GM21526 (cell line): ENCODE measurements at regions not wholly inside any gene's neighbourhood (a gene's known extent, or its start where the extent isn't known, plus 50 kb on each side); places are given as distances from the start of the nearest gene placed in this dataset.
A peak's percentile ranks its signal among the peaks of the same experiment; 100 is the strongest.
"Not testable (repeated sequence)": the region's sequence is repeated elsewhere in the genome, so short reads cannot be mapped to it uniquely, and the experiment has no call there.

ENCODE experiments used
- ATAC-seq: cut with Tn5 transposase; IDR thresholded peaks from one replicate; pipeline ENCODE4 v1.9.1; 2021; ENCODE audit warnings: moderate library complexity; ENCODE audit not compliant: unreplicated experiment, low FRiP score

GRCh38 chr6:97347111-97347510 is 64.1 kb upstream of the MMS22L start:
- no peak for ATAC-seq

DNA sequence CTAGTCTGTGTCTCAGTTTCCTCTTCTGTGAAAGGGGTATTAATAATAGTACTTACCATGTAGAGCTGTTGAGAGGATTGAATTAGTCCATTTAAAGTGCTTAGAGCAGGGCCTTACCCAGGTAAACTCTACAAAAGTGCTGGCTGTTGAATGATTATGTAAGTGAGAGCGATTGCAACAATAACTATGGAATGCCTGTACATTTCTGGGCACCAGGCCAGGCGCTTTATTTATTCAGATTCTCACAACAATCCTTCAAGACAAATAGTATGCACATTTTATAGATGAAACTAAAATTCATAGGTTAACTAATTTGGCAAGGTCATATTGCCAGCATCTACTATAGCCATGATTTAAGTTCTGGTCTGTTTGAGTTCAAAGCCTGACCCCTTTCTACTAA is 78.3 kb upstream of the MMS22L start:
- no peak for ATAC-seq

GRCh38 chr6:97364327-97364726 is 81.3 kb upstream of the MMS22L start:
- ATAC-seq: no peak

- not testable (repeated sequence) for ATAC-seq
Observed at GRCh38 chr6:97382071-97382470, 99.1 kb upstream of the MMS22L start.

GRCh38 chr6:97392735-97393134 is 109.7 kb upstream of the MMS22L start:
- ATAC-seq: no peak

GRCh38 chr6:97394160-97394748 is 111.2 kb upstream of the MMS22L start:
- peak; percentile 91 for ATAC-seq

GRCh38 chr6:97396880-97397279 is 113.9 kb upstream of the MMS22L start:
- ATAC-seq: no peak

DNA sequence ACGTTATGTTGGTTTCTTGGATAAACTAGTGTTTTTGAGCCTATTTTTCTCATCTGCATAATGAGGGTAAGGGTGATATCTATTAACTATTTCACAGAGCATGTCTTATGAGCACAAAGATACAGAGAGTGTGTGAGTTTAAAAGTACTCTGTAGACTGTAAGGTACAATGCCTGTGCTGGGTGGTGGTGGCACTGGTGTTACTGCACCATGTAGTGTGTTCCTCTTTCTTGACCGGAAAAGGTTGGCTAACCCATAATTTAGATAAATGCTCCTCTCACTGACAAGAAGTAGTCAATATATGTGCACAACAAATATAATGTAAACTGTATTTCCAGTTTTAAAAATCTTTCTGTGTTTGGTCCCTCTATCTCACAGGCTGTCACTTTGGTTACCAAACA is 116.2 kb upstream of the MMS22L start:
- ATAC-seq: no peak

- no peak for ATAC-seq
Observed at GRCh38 chr6:97401533-97401932, 118.5 kb upstream of the MMS22L start.

- ATAC-seq: no peak
Observed at GRCh38 chr6:97405818-97406409, 122.9 kb upstream of the MMS22L start.

DNA sequence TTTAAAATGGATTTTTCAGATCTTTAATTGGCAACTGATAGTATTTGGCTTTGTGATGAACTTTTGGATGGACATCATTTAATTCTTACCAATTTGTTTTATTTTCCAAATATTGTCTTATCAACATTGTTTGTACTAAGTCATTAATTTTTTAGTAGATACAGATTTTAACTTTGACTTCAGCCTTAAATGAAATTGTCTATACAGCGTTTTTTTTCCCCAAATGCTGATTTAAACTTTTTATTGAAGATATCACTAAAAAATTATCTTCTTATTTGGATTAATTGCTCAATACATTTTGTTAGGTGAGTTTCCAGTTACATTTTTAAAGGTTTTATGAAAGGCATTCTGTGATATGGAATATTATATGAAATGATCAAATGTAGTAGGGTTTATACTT is 123.6 kb upstream of the MMS22L start:
- no peak for ATAC-seq

DNA sequence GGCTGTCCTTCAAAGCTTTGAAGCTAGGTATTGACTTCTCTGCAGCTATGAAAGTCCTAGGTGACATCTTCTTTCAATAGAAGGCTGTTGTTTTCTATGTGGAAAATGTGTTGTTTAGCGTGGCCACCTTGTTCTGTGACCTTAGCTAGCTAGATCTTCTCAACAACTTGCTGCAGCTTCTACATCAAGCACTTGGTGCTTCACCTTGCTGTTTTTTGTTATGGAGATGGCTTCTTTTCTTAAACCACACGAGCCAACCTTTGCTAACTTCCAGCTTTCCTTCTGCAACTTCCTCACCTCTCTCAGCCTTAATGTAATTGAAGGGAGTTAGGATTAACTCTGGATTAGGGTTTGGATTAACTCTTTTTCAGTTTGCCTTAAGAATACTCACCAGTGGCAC is 128.6 kb upstream of the MMS22L start:
- no peak for ATAC-seq

DNA sequence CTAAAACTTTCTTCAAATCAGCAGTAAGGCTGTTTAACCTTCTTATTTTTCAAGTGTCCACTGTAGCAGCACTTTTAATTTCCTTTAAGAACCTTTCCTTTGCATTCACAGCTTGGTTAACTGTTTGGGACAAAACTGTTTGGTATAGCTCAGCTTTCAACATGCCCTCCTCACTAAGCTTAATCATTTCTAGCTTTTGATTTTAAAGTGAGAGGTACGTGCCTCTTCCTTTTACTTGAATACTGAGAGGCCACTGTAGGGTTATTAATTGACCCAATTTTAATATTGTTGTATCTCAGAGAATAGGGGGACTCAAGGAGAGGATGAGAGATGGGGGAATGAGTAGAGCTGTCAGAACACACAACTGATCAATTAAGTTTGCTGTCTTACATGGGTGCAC is 129.5 kb upstream of the MMS22L start:
- no peak for ATAC-seq

- ATAC-seq: no peak
Observed at GRCh38 chr6:97422171-97422570, 139.2 kb upstream of the MMS22L start.

- peak; percentile 64 for ATAC-seq
Observed at GRCh38 chr6:97423190-97423589, 140.2 kb upstream of the MMS22L start.

GRCh38 chr6:97427648-97428047 is 144.6 kb upstream of the MMS22L start:
- ATAC-seq: no peak

DNA sequence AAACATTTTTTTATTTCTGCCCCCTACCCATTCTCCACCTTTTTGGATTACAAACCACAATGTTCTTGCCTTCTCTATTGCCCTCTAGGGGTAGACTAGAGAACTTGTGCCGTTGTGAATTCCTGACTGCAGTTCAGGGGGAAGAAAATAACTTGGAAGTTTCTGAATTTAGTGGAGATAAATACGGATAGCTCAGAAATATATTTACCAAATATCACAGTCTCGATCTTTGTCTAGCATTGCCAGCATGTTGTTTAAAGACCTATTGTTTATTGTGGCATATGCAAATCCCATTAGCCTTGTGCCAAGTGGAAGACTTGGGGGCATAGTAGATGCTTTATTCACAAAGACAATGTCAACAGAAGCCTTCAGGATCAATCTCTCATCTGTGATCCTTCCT is 154.1 kb upstream of the MMS22L start:
- peak; percentile 68 for ATAC-seq

DNA sequence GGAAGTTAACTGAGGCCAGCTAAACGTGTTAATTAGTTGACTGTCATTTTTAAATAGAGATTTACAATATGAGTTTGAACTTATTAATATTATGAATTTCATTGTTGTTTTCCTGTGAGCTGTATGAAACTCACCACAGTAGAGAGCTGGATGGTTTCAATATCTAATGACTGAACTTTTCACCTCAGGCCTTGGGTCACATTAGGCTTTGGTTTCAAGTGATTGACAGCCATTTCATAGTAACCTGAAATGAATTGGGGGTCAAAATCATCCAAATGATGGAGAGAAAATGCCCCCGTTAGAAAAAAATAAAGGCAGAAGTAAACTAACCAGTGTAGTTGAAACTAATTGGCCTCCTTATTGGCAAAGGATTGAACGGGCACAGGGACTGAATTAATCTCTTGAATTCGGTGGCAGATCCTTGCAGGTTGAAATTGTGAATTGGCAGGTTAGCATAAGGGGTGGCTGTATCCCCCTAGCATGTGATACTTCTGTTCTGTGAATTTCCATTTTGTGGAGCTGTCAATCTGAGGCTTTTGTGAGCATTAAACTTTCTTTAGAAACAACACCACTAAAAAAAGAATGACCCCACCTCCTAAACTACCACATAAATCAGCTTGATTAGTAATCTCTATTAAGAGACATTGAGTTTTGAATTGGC is 155.1 kb upstream of the MMS22L start:
- peak; percentile 63 for ATAC-seq

- no peak for ATAC-seq
Observed at GRCh38 chr6:97440590-97441176, 157.7 kb upstream of the MMS22L start.

DNA sequence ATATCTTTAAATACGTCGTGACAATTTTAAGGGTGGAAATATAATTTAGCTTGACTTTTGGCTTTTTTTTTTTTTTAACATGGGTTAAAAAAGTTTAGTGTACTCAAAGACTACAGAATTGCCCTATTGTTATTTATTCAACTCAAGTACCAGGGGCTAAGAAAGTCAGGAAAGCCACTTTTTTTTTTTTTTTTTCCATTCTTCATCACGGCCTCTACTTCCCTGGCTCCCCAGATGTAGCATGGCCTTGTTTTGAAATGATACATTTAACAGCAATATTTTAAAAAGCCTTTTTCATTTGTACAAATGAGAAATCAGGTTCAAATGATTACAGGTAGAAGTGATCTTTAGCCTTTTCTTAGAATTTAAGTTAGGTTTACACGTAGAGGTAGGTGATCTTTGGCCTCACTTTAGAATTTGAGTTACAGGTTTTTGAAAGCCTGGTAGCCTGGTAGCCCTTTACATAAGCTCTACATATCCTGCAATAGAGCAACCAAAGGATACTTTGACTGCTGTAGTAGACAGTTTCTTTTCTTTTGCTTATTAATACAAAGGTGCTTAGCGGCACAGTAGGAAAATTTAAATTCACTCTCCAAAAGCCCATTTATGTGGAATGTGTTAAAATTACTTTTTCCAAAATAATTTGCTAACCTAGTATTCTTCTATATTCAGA is 160.5 kb upstream of the MMS22L start:
- no peak for ATAC-seq

DNA sequence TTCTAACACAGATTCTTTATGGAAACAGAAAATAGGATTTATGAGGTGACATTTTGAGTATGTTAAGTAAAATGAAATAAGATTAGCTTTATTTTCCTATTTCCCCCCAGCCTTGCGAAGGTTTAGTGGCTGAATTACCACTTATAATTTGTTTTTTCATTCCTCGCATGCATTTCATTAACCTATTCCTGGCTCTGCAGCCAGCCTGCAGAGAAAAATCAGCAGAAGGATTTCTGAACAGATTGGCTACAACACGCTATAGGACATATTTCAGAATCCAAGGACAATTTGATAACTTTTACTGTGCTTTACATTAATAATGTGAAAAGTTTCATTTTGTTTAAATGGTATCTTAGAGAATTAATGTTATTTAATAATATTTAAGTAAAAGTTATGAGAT is 162.4 kb upstream of the MMS22L start:
- no peak for ATAC-seq
